Esophagus squamous epithelium (tissue), 5 donors: ENCODE measurements at regions not wholly inside any gene's neighbourhood (a gene's known extent, or its start where the extent isn't known, plus 50 kb on each side); places are given as distances from the start of the nearest gene placed in this dataset.

Experiments
- DNase-seq: peaks from one replicate; lab custom pipeline; 2025; lab: John Stamatoyannopoulos, UW
- H3K27ac ChIP-seq, 4 donors: fragments of 200-600 bp; sonication (generic); one replicate each; pipeline ENCODE4 v1.5.1; 2016 to 2019; ENCODE audit warnings: mild to moderate bottlenecking in 1 of 4
- H3K27me3 ChIP-seq, 4 donors: fragments of 200-600 bp; sonication (generic); 1 replicate in 3 of 4; 2 replicates in 1 of 4; pipeline versions ENCODE4 v1.5.1 to v1.6.0; 2017 to 2021; ENCODE audit warnings: antibody characterized with exemption in 1 of 4
- H3K36me3 ChIP-seq, 3 donors: fragments of 200-600 bp; sonication (generic); one replicate each; pipeline ENCODE4 v1.5.1; 2016 to 2019
- H3K4me1 ChIP-seq, 3 donors: fragments of 200-600 bp; sonication (generic); one replicate each; pipeline ENCODE4 v1.5.1; 2017 to 2019
- H3K4me3 ChIP-seq, 4 donors: fragments of 200-600 bp; sonication (generic); 1 replicate in 3 of 4; 2 replicates in 1 of 4; pipeline ENCODE4 v1.5.1; 2016 to 2019; ENCODE audit warnings: mild to moderate bottlenecking in 2 of 4, moderate library complexity in 1 of 4
- H3K9me3 ChIP-seq, 3 donors: fragments of 200-600 bp; sonication (generic); one replicate each; pipeline ENCODE4 v1.5.1; 2016 to 2019
- CTCF ChIP-seq, 6 experiments: fragments of 450-650 bp in 4 of 6; fragments of 200-600 bp in 2 of 6; sonication (generic) in 2 of 6; IDR thresholded peaks; one replicate each; pipeline ENCODE4 v1.5.1; 2016 to 2019; ENCODE audit warnings: antibody characterized with exemption in 6 of 6, mild to moderate bottlenecking in 4 of 6, moderate library complexity in 4 of 6
- POLR2A ChIP-seq, 4 donors: fragments of 450-650 bp; IDR thresholded peaks; one replicate each; pipeline ENCODE4 v1.6.1; 2017; ENCODE audit warnings: antibody characterized with exemption in 4 of 4, mild to moderate bottlenecking in 4 of 4, moderate library complexity in 3 of 4
- WGBS, 2 donors: methylation state at CpG; one replicate each; pipeline ENCODE4 v1.1.5; 2018; 5-methylcytosine and 5-hydroxymethylcytosine counted together
- intact Hi-C: fragments of 100-400 bp; cut with DNase I; formaldehyde crosslinking; loops from one replicate; pipeline ENCODE4 v1.15.0; 2022
- donor health status: DM: yes; HTN: yes; CAD: no.

GRCh38 chr2:104041351-104041750 is 812.6 kb upstream of the POU3F3 start:
- intact Hi-C loops, result no loop called here
- no peak for TF ChIP-seq POLR2A (IDR thresholded peaks at IDR 0.05)

GRCh38 chr2:104043864-104044263 is 810.1 kb upstream of the POU3F3 start:
- Histone ChIP-seq H3K9me3 (no peaks in the 10 kb centered on the region), H3K36me3 (no peaks in the 10 kb centered on the region), H3K27me3 (no peaks in the 10 kb centered on the region), H3K4me3 (no peak overlapping the region), H3K4me1 (no peaks in the 10 kb centered on the region), H3K27ac (no peak overlapping the region)
- WGBS, 2 donors, result 51 to 67% methylated on average over 7 to 8 of the region's 8 CpGs
- TF ChIP-seq CTCF (IDR thresholded peaks at IDR 0.05) (no peak), POLR2A (IDR thresholded peaks at IDR 0.05) (no peak)
- intact Hi-C loops, result no loop called here
- DNase-seq, result no peak

More at GRCh38 chr2:104041351-104041750, 812.6 kb upstream of the POU3F3 start:
- Histone ChIP-seq H3K27ac (no peak overlapping the region), H3K27me3 (no peaks in the 10 kb centered on the region), H3K4me1 (no peaks in the 10 kb centered on the region), H3K9me3 (no peaks in the 10 kb centered on the region), H3K36me3 (no peaks in the 10 kb centered on the region), H3K4me3 (no peak overlapping the region)
- DNase-seq, result no peak

- WGBS, 2 donors, result 93 to 94% methylated on average over 5 of the region's 5 CpGs
- no peaks in the 10 kb centered on the region for H3K4me1 ChIP-seq
- intact Hi-C loops, result no loop called here
- no peak overlapping the region for H3K4me3 ChIP-seq
- TF ChIP-seq POLR2A (IDR thresholded peaks at IDR 0.05) (no peak), CTCF (IDR thresholded peaks at IDR 0.05) (no peak)
- DNase-seq, result no peak
- H3K27ac ChIP-seq, result no peak overlapping the region
- no peaks in the 10 kb centered on the region for H3K9me3 ChIP-seq
- H3K27me3 ChIP-seq, result no peaks in the 10 kb centered on the region
- no peaks in the 10 kb centered on the region for H3K36me3 ChIP-seq
Observed at GRCh38 chr2:104045071-104045470, 808.8 kb upstream of the POU3F3 start.

- intact Hi-C loops, result no loop called here
- WGBS, 2 donors, result 61 to 72% methylated on average over 2 of the region's 2 CpGs
- Histone ChIP-seq H3K27ac (no peak overlapping the region), H3K27me3 (no peaks in the 10 kb centered on the region), H3K36me3 (no peaks in the 10 kb centered on the region), H3K9me3 (no peaks in the 10 kb centered on the region), H3K4me3 (no peak overlapping the region), H3K4me1 (no peaks in the 10 kb centered on the region)
- TF ChIP-seq CTCF (IDR thresholded peaks at IDR 0.05) (no peak), POLR2A (IDR thresholded peaks at IDR 0.05) (no peak)
- no peak for DNase-seq
Observed at GRCh38 chr2:104046466-104046865, 807.4 kb upstream of the POU3F3 start.

- no peak for DNase-seq
- H3K27ac ChIP-seq, result no peak overlapping the region
- intact Hi-C loops, result no loop called here
- TF ChIP-seq CTCF (IDR thresholded peaks at IDR 0.05) (no peak), POLR2A (IDR thresholded peaks at IDR 0.05) (no peak)
- 78 to 79% methylated on average over 10 of the region's 10 CpGs for WGBS, 2 donors
- H3K4me3 ChIP-seq, result no peak overlapping the region
- no peaks in the 10 kb centered on the region for H3K9me3 ChIP-seq
- no peaks in the 10 kb centered on the region for H3K27me3 ChIP-seq
- no peaks in the 10 kb centered on the region for H3K36me3 ChIP-seq
- no peaks in the 10 kb centered on the region for H3K4me1 ChIP-seq
Observed at GRCh38 chr2:104047516-104047915, 806.4 kb upstream of the POU3F3 start.

- H3K4me1 ChIP-seq, result no peaks in the 10 kb centered on the region
- WGBS, 2 donors, result 56 to 72% methylated on average over 4 of the region's 4 CpGs
- H3K27me3 ChIP-seq, result no peaks in the 10 kb centered on the region
- H3K27ac ChIP-seq, result no peak overlapping the region
- no peak overlapping the region for H3K4me3 ChIP-seq
- TF ChIP-seq CTCF (IDR thresholded peaks at IDR 0.05) (no peak), POLR2A (IDR thresholded peaks at IDR 0.05) (no peak)
- no peak for DNase-seq
- intact Hi-C loops, result no loop called here
- H3K36me3 ChIP-seq, result no peaks in the 10 kb centered on the region
- H3K9me3 ChIP-seq, result no peaks in the 10 kb centered on the region
Observed at GRCh38 chr2:104049438-104049837, 804.5 kb upstream of the POU3F3 start.
